Vagina (tissue), 2 donors: ENCODE measurements at regions not wholly inside any gene's neighbourhood (a gene's known extent, or its start where the extent isn't known, plus 50 kb on each side); places are given as distances from the start of the nearest gene placed in this dataset.

Source experiments
- DNase-seq, 2 donors: peaks; one replicate each; pipeline ENCODE4 v3.0.0-alpha.2; 2017; ENCODE audit errors: extremely low spot score in 2 of 2
- H3K27ac ChIP-seq: fragments of 200-600 bp; sonication (generic); one replicate; pipeline ENCODE4 v1.5.1; 2019
- H3K27me3 ChIP-seq: fragments of 200-600 bp; sonication (generic); one replicate; pipeline ENCODE4 v1.5.1; 2019
- H3K36me3 ChIP-seq, 2 donors: fragments of 200-600 bp; sonication (generic); one replicate each; pipeline ENCODE4 v1.5.1; 2017 to 2019
- H3K4me1 ChIP-seq: fragments of 200-600 bp; sonication (generic); one replicate; pipeline ENCODE4 v1.5.1; 2019
- H3K4me3 ChIP-seq, 2 donors: fragments of 200-600 bp; sonication (generic); 1 replicate in 1 of 2; 2 replicates in 1 of 2; pipeline ENCODE4 v1.5.1; 2016 to 2019
- H3K9me3 ChIP-seq: fragments of 200-600 bp; sonication (generic); one replicate; pipeline ENCODE4 v1.5.1; 2019
- POLR2A ChIP-seq, 2 donors: fragments of 450-650 bp; IDR thresholded peaks; one replicate each; pipeline ENCODE4 v1.6.1; 2017; ENCODE audit warnings: antibody characterized with exemption in 2 of 2, mild to moderate bottlenecking in 2 of 2, moderate library complexity in 2 of 2
- POLR2AphosphoS5 ChIP-seq, 2 donors: sonication (generic); formaldehyde crosslinking; IDR thresholded peaks; one replicate each; pipeline ENCODE4 v1.9.0; 2017; ENCODE audit warnings: antibody characterized with exemption in 2 of 2, mild to moderate bottlenecking in 2 of 2, low read depth in 1 of 2; ENCODE audit not compliant: insufficient read depth in 1 of 2
- intact Hi-C: fragments of 100-400 bp; cut with DNase I; formaldehyde crosslinking; loops from one replicate; pipeline ENCODE4 v1.15.1; 2023
- TF ChIP-seq, protein P1 (sequence below), 3 experiments: fragments of 450-650 bp in 2 of 3; fragments of 200-600 bp in 1 of 3; sonication (generic) in 1 of 3; IDR thresholded peaks; one replicate each; pipeline ENCODE4 v1.5.1; 2017 to 2019; ENCODE audit warnings: antibody characterized with exemption in 3 of 3, mild to moderate bottlenecking in 2 of 3, moderate library complexity in 2 of 3

DNA sequence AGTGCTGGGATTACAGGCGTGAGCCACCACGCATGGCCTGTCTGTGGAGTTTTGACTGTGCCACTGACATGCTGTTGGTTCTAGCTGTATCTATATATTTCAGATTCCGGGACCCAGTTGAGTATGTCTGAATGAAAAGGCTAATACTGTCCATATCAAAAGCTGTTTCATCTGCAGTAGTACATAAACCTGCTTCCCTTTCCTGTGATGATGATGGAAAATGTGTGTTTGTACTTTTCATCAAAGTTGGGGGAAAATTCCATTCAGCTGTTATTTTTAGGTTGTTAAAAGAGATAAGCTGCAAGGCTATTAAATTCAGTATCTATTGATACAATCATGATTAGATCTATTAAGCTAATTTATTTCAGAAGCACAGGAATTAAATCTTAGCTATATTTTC lies 237.6 kb upstream of the ADAMTSL1 start:
- no peak overlapping the region for H3K27ac ChIP-seq
- DNase-seq, result no peak
- no peaks in the 10 kb centered on the region for H3K27me3 ChIP-seq
- intact Hi-C loops, result no loop called here
- no peak for TF ChIP-seq POLR2A (IDR thresholded peaks at IDR 0.05)
- H3K9me3 ChIP-seq, result no peaks in the 10 kb centered on the region
- no peaks in the 10 kb centered on the region for H3K4me1 ChIP-seq
- H3K4me3 ChIP-seq, result no peak overlapping the region
- H3K36me3 ChIP-seq, result no peaks in the 10 kb centered on the region

DNA sequence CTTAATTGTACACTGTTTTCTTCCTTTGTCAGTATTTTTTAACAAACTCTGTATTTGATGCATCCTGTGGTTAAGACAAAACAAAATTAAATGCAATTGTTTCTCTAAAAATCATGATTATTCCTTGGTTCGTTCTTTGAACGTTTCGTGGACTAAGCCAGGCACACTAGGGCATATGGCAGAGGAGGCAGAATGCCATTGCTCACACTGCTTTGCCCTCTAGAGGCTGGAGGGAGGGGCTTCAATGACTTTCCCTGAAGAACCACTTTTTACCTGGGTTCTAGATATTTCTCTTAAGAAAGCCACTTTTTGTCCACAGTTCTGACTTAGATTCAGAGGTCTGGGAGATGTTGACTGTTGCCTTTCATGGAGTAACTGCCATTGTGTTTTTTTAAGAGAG lies 236.2 kb upstream of the ADAMTSL1 start:
- H3K27ac ChIP-seq, result no peak overlapping the region
- intact Hi-C loops, result no loop called here
- H3K4me3 ChIP-seq, result no peak overlapping the region
- no peaks in the 10 kb centered on the region for H3K27me3 ChIP-seq
- no peak for DNase-seq
- TF ChIP-seq, protein P1, sequence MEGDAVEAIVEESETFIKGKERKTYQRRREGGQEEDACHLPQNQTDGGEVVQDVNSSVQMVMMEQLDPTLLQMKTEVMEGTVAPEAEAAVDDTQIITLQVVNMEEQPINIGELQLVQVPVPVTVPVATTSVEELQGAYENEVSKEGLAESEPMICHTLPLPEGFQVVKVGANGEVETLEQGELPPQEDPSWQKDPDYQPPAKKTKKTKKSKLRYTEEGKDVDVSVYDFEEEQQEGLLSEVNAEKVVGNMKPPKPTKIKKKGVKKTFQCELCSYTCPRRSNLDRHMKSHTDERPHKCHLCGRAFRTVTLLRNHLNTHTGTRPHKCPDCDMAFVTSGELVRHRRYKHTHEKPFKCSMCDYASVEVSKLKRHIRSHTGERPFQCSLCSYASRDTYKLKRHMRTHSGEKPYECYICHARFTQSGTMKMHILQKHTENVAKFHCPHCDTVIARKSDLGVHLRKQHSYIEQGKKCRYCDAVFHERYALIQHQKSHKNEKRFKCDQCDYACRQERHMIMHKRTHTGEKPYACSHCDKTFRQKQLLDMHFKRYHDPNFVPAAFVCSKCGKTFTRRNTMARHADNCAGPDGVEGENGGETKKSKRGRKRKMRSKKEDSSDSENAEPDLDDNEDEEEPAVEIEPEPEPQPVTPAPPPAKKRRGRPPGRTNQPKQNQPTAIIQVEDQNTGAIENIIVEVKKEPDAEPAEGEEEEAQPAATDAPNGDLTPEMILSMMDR (IDR thresholded peaks at IDR 0.05), result no peak
- TF ChIP-seq POLR2AphosphoS5 (IDR thresholded peaks at IDR 0.05; ENCODE audit: insufficient read depth in 1 of 2, low read depth in 1 of 2) (no peak), POLR2A (IDR thresholded peaks at IDR 0.05) (no peak)
- H3K4me1 ChIP-seq, result no peaks in the 10 kb centered on the region
- H3K36me3 ChIP-seq, result no peaks in the 10 kb centered on the region
- H3K9me3 ChIP-seq, result no peaks in the 10 kb centered on the region

DNA sequence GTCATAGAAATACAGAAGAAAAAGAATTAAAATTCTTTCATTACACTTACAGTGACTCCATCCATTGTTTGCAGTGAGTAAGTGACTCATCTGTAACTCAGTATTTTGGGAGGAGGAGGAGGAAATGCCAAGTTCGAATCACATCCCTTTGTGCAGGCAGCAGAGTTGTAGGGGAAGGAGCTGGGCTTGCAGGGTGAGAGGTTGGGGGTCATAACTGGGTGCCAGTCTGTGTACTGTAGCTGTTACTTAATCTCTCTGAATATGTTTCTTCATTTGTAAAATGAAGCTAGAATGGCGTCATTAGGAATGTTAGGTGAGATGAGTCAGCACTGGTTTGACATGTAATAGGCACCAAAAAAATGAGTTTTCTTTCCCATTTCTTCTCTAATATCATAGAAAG lies 235.7 kb upstream of the ADAMTSL1 start:
- no peak overlapping the region for H3K27ac ChIP-seq
- H3K36me3 ChIP-seq, result no peaks in the 10 kb centered on the region
- no peak for TF ChIP-seq POLR2A (IDR thresholded peaks at IDR 0.05)
- TF ChIP-seq POLR2AphosphoS5 (IDR thresholded peaks at IDR 0.05; ENCODE audit: insufficient read depth in 1 of 2, low read depth in 1 of 2), result no peak
- TF ChIP-seq, protein P1 (IDR thresholded peaks at IDR 0.05), result no peak
- intact Hi-C loops, result no loop called here
- DNase-seq, result no peak
- no peaks in the 10 kb centered on the region for H3K4me1 ChIP-seq
- H3K9me3 ChIP-seq, result no peaks in the 10 kb centered on the region
- H3K4me3 ChIP-seq, result no peak overlapping the region
- no peaks in the 10 kb centered on the region for H3K27me3 ChIP-seq

DNA sequence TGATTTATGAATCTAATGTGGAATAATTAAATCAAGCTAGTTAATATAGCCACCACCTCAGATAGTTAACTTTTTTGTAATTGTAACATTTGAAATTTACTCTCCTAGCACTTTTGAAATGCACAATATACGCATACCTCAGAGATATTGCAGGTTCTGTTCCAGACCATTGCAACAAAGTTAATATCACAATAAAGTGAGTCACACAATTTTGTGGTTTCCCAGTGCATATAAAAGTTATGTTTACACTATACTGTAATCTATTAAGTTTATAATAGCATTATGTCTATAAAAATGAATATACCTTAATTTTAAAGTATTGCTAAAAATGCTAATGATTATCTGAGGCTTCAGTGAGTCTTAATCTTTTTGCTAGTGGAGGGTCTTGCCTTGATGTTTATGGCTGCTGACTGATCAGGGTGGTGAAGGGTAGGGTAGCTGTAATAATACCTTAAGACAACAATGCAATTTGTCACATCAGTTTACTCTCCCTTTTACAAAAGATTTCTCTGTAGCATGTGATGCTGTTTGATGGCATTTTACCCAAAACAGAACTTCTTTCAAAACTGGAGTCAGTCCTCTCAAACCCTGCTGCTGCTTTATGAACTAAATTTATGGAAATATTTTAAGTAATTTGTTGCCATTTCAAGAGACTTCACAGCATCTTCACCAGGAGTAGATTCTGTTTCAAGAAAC lies 235.1 kb upstream of the ADAMTSL1 start:
- no peaks in the 10 kb centered on the region for H3K27me3 ChIP-seq
- no peaks in the 10 kb centered on the region for H3K36me3 ChIP-seq
- H3K4me1 ChIP-seq, result no peaks in the 10 kb centered on the region
- TF ChIP-seq, protein P1 (IDR thresholded peaks at IDR 0.05), result no peak
- TF ChIP-seq POLR2AphosphoS5 (IDR thresholded peaks at IDR 0.05; ENCODE audit: insufficient read depth in 1 of 2, low read depth in 1 of 2) (no peak), POLR2A (IDR thresholded peaks at IDR 0.05) (no peak)
- DNase-seq, result no peak
- H3K9me3 ChIP-seq, result no peaks in the 10 kb centered on the region
- intact Hi-C loops, result no loop called here
- no peak overlapping the region for H3K27ac ChIP-seq
- H3K4me3 ChIP-seq, result no peak overlapping the region

DNA sequence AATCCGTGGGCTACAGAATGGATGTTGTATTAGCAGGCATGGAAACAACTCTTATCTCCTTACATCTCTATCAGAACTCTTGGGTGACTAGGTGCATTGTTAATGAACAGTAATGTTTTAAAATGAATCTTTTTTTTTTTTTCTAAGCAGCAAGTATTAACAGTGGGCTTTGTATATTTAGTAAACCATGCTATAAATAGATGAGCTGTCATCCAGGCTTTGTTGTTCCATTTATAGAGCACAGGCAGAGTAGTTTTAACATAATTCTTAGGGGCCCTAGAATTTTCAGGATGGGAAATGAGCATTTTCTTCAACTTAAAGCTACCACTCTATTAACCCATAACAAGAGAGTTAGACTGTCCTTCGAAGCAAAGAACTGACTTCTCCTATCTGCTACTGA lies 233.7 kb upstream of the ADAMTSL1 start:
- no peaks in the 10 kb centered on the region for H3K4me1 ChIP-seq
- TF ChIP-seq POLR2AphosphoS5 (IDR thresholded peaks at IDR 0.05; ENCODE audit: insufficient read depth in 1 of 2, low read depth in 1 of 2), result no peak
- no peak for TF ChIP-seq POLR2A (IDR thresholded peaks at IDR 0.05)
- TF ChIP-seq, protein P1 (IDR thresholded peaks at IDR 0.05), result no peak
- H3K27me3 ChIP-seq, result no peaks in the 10 kb centered on the region
- DNase-seq, result no peak
- H3K9me3 ChIP-seq, result no peaks in the 10 kb centered on the region
- no peak overlapping the region for H3K27ac ChIP-seq
- no peaks in the 10 kb centered on the region for H3K36me3 ChIP-seq
- intact Hi-C loops, result no loop called here
- no peak overlapping the region for H3K4me3 ChIP-seq
